ENCODE measurements at regions not wholly inside any gene's neighbourhood (a gene's known extent, or its start where the extent isn't known, plus 50 kb on each side); places are given as distances from the start of the nearest gene placed in this dataset.

- TF ChIP-seq CTCF (IDR thresholded peaks at IDR 0.05) (no peak), POLR2A (IDR thresholded peaks at IDR 0.05) (no peak)
Observed at GRCh38 chr4:66662620-66663019, 882.7 kb downstream of the CENPC start.

Data from ovary (tissue), 3 donors.